ENCODE measurements at regions not wholly inside any gene's neighbourhood (a gene's known extent, or its start where the extent isn't known, plus 50 kb on each side); places are given as distances from the start of the nearest gene placed in this dataset.

DNA sequence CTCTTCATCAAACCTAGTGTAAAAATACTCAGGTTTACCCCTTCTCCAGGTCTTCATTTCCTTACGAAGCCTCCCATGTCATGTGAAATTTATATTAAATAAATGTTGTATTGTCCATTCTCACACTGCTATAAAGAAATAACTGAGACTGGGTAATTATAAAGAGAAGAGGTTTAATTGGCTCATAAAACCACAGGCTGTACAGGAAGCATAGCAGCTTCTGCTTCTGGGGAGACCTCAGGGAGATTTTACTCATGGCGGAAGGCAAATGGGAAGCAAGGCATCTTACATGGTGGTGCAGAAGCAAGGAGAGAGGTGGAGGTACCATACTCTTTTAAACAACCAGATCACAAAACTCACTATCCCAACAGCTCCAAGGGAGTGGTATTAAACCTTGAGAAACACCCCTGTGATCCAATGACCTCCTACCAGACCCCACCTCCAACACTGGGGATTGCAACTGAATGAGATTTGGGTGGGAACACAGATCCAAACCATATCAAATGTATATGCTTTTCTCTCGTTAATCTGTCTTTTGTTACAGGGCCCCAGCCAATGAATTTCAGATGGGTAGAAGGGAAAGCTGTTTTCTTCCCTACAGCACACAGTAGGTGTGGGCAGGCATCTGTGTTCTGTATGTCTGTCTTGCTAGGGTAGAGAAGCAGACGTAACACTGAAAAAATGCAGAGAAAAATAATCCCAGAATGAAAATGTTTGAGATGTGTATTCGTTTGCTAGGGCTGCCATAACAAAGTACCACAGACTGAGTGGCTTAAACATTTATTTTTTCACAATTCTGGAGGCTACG lies 88.0 kb upstream of the BTN3A2 start:
- intact Hi-C loops (cut with micrococcal nuclease): loop anchor here (10.0 kb wide), 1 partner anchor 1558 kb away; a partner anchor contains a TSS

DNA sequence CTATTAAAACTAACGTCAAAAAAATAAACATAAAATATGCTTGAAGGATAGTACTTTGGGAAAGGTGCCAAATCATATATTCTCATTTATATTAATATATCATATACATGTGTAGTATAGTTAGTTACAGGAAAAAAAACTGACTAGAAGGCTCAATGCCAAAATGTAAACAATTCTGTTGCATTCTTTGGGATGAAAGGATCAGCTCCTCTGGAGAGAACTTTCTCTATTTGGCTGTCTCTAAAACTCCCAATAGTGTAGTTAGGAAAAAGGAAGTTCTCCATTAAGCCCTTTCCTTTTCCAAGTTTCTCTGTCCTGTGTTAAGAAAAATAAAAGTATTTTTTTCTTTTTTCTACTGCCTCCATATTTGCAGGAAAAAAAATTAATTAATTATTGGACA lies 86.5 kb upstream of the BTN3A2 start:
- intact Hi-C loops (cut with micrococcal nuclease): loop anchor here (10.0 kb wide), 1 partner anchor 1556 kb away; a partner anchor contains a TSS

DNA sequence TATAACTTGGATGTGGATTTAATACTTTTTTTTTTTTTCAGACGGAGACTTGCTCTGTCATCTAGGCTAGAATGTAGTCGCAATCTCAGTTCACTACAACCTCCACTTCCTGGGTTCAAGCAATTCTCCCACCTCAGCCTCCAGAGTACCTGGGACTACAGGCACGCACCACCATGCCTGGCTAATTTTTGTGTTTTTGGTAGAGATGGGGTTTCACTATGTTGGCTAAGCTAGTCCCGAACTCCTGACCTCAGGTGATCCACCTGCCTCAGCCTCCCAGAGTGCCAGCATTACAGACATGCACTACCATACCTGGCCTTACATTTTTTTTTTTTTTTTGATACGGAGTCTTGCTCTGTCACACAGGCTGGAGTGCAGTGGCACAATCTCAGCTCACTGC lies 85.6 kb upstream of the BTN3A2 start:
- intact Hi-C loops (cut with micrococcal nuclease): loop anchor here (10.0 kb wide), 1 partner anchor 1555 kb away; a partner anchor contains a TSS

DNA sequence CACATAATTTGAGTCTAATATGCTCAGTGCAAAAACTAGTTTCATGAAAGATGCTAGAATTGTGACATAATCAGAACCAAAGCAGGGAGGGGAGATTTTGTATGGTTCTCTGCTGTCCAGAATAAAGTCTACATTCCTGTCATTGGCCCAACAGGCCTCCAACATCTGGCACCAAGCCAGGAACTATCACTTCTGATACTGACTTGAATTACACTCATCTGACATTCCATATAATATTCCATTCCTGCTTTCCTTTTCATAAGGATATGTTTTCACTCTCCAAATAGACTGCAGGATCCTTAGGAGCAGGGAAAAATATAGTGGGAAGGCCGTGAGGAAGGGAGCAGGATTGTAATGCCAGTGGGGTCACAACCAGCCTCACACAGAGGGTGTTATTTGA lies 84.6 kb upstream of the BTN3A2 start:
- intact Hi-C loops (cut with micrococcal nuclease): no loop called here

DNA sequence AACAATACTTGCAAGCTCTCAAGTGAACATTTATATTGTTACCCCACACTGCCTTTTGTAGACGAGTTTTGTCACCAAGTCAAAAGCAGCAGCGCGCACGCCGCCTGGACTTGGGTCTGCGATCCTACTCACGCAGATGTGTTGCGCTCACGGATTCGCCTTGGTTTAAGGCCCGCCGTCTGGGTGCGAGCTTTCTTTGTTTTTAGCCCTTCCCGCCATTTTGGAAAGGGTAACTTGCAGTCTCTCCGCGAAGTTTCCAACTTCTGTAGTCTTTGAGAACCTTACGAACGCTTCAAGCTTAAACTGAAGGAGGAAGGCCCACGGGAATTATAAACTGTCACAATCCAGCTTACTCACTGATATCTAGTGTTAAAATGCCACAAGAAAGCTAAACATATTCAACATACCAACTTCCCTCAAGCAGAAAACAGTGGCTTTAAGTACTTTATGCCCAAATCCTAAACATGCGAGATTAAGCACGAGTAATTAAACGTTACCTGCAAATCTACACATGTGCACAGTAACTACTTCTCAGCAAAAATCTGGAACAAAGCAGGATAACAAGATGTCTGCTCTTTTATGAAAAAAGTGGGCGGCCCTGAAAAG lies 80.4 kb upstream of the BTN3A2 start:
- intact Hi-C loops (cut with micrococcal nuclease): loop anchor here (1.0 to 2.0 kb wide), 8 partner anchors 12 to 1468 kb away; a partner anchor contains a TSS

DNA sequence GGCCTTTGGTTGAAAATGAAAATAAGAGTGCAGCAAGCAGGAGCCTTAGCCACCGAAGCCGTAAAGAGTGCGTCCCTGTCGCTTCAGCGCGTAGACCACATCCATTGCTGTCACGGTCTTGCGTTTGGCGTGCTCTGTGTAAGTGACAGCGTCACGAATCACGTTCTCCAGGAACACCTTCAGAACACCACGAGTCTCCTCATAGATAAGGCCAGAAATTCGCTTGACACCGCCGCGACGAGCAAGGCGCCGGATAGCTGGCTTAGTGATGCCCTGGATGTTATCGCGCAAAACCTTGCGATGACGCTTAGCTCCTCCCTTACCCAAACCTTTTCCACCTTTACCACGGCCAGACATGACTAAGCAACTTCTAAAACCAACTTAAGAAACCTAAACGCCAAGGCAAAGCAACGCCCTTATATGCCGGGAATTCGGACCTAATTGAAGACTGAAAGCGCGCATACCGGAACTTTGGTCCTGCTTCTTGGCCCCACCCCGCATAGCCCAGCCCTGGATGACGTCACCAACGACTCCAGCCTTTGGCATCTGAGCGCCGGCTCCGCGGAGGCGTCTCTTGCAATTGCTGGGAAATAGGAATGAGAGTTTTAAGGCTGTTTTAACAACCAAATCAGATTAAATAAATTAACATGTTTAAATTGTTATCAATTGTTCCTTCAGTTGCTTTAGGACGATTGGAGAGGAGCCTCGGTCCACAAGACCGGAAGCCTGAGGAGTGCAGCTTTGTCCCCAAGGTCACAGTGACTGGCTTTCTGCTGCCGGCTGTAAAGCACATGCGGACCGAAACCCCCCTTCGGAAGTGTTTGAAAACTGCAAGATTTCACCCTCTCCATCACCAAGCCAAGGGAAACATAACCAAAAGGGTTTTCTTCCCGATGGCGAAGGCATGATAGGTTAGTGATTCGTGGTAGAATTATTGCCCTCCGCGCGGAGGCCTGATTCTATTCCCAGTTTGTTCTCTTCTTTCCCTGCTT lies 79.6 kb upstream of the BTN3A2 start:
- intact Hi-C loops (cut with micrococcal nuclease): loop anchor here (1.0 to 2.0 kb wide), 9 partner anchors 13 to 1467 kb away; a partner anchor contains a TSS

DNA sequence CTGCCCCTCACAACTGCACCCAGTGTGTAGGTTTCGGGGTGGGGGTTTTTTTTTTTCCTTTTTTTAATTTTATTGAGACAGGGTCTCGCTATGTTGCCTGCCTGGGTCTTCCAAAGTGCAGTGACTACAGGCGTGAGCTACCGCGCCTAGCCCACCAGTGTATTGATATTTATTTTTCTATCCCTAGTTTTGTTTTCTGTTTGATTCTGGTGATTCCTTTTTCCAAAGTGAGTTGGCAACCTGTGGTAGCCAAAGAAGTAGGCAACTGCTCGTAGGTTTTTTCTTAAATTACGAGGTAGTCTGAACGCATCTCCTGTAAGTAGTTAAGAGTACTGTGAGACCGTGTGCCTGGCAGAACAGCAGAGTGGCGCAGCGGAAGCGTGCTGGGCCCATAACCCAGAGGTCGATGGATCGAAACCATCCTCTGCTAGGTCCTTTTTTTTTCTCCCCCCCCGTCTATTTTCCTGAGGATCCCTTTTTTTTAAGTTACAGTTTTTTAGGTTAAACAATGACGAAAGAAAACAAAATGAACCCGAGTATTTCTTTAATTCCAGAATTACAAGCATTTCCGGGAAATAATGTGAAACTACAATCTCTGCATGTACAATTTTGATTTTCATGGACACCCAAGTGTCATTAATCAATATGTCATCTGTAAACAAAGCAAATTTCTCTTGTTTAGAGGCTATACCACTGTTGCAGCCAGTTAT lies 78.7 kb upstream of the BTN3A2 start:
- intact Hi-C loops (cut with micrococcal nuclease): loop anchor here (1.0 kb wide), 1 partner anchor 25 kb away; no protein-coding TSS in a partner anchor

DNA sequence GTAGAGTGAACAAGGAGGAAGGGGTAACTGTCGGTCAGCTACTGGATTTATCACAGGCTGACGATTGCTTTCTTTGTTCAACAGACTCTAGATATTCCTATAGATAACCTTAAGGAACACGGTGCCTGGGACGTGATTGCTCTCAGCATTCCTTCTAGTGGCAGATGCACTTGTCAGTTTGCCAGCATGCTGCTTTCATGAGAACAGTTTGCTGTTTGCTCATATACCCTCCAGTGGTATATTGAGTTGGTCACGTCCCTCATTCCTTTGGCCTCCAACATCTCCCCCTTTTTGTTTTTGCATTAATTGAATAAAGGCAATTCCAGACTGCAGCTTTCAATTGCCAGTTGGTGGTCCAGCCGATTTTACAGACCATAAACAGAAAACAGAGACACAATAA lies 76.8 kb upstream of the BTN3A2 start:
- intact Hi-C loops (cut with micrococcal nuclease): no loop called here

DNA sequence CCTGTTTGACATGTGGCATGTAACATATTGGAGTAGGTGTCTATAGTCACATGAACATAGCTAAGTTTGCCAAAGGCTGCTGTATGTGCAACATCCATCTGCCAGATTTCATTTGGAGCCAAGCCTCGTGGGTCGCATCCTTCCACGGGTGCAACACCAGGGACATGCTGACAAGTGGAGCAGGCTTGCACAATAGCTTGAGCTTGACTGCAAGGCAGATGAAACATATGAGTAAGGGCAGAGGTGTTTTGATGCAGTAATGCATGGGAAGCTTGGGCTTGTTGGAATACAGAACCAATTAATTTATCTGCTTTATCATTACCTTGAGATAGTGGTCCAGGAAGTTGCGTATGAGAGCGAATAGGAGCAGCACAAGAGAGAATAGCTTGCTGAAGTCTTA lies 74.1 kb upstream of the BTN3A2 start:
- intact Hi-C loops (cut with micrococcal nuclease): no loop called here

DNA sequence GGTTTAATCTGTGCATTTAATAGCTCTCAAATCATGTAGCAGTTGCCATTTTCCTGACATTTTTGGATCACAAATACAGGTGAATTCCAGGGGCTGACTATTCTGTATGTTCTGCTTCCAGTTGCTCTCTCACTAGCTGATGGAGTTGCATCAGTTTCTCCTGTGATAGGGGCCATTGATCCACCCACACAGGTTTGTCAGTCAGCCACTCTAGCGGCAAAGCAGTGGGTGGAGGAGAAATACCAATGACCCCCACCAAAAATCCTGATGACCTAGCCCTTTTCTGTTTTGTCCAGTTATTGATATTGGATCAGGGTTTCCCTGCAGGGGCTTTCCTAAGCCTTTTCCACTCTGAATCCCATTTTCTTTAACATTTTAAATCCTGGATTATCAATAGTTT lies 72.3 kb upstream of the BTN3A2 start:
- intact Hi-C loops (cut with micrococcal nuclease): no loop called here

DNA sequence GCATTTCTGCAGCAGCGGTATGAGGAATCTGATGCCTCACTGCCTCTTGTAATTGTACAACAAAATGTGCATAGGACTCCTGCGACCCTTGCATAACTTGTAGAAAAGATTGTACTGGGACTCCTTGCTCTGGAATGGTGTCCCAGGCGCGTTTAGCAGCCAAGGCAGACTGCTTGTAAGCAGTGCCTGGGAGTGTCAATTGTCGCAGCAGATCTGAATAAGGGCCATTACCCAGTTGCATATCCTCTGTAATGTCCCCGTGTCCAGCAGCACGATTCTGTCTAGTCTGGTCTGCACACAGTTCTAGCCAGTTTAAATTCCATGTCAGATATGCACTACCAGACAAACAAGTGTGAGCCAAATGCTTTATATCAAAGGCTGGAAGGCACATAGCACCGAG lies 70.7 kb upstream of the BTN3A2 start:
- intact Hi-C loops (cut with micrococcal nuclease): no loop called here

DNA sequence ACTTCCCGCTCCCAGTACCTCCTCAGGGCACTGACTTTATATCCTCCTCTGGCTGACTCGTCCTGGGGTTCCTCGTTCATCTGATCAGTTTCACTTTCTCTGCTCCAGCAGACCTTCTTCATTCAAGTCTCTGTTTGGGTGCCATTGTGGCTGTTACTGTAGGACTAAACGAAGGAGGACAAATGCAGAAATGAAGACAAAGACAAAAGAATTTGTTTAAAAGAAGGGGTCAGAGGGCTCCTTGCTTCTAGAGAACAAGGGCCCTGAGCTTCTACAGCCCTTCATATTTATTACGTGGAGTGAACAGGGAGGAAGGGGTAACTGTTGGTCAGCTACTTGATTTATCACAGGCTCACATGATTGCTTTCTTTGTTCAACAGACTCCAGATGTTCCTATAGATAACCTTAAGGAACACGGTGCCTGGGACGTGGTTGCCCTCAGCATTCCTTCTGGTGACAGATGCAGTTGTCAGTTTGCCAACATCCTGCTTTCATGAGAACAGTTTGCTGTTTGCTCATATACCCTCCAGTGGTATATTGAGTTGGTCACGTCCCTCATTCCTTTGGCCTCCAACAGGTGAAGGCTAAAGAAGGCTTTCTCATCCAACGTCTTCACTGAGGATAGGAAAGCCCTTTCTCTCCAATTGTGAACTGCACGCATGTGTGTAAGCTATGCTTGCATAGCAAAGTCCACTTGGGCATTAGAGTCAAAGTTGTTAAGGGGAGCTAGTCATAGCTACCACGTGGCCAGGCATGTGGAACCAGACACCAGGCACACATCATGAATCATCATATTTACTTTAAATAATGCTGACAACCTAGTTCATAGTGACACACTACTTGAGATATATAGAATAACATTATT lies 69.1 kb upstream of the BTN3A2 start:
- intact Hi-C loops (cut with micrococcal nuclease): loop anchor here (1.0 kb wide), 1 partner anchor 12 kb away; no protein-coding TSS in a partner anchor

DNA sequence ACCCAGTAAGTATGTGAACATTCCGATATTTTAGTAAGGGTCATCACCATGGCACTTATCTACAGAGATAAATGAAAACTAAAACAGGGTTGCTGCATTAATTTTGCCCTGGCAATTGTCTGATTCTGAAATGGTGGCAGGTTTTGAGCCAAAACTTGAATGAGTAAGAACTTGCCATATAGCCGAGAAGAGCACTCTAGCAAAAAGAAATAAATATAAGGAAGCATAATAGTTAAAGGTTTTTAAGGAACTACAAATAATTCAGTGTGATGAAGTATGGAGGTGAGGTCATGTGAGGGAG lies 68.5 kb upstream of the BTN3A2 start:
- intact Hi-C loops (cut with micrococcal nuclease): no loop called here

DNA sequence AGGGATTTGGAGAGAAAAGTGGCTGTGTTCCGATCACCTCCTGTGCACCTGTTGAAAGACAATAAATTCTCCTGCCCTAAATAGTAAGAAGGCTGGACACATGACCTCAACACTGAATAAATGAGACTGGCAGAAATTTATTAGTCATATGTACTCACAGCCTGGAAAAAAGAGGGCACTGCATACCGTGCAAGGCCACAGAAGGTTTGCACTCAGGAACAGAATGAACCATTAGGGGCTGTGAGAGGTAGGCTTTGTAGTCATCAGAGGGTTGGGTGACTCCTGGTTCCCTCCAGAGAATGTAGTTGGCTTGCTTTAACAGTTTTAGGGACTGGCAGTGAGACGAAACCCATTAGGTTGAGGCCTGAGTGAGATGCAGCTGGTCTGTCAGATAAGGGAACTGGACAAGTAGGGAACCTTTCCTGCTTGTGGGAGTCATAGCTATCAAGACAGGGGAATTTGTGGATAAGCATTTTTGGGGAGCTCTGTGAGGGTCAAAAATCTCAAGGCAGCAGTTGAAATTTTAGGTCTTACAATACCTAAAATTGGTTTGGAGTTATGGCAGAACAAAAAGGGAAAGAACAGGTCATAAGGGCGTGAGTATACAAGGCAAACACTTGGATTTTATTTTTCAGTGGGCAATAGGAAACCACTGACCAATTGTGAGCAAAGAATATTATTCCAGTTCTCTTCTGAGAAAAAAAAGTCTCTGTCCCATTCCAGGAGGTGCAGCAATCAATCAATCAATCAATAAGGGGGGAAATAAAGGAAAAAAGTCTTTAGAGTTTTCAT lies 67.9 kb upstream of the BTN3A2 start:
- intact Hi-C loops (cut with micrococcal nuclease): no loop called here

DNA sequence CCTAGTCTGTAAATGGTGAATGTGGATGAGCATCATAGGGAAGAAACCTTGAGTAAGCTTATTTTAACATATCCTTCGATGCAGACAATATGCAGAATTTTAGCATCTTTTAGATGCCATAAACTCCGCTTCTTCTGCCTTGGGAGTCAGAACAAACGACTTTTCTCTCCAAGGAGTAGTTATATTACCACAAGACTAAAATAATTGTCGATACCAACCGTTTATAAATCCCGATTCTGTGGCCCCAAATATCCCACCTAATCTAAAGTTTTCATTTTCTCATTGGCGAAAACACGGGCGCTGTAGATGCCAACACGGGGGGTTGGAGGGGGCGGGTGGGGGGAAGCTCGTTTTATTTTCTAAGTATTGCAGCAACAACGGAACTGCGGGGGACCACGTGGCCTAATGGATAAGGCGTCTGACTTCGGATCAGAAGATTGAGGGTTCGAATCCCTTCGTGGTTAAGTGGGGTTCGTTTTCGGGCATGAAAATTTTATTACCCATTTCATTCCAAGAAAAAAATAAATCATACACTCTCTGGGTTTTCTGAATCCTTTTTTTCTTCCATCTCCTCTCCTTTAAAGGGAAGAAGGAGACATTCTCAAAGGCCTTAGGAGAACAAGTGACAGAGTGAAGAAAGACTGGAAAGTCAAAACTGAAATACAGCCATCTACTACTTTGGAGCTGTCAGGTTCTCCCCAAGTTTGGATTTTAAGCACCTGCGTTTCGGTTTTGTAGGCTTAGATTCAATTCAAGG lies 65.5 kb upstream of the BTN3A2 start:
- intact Hi-C loops (cut with micrococcal nuclease): no loop called here

DNA sequence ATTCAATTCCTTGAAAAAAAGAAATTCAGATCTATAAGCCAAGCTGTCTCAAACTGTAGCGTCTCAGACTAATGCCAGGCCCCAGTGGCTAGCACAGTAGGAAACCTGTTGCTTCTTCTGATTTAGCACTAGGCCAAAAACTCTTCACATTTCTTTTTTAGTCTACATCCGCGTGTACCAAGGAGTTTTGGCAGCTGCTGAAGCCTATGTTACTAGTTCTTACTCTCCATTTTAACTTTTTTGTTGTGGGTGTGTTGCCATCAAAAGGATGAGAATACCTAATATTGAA lies 65.0 kb upstream of the BTN3A2 start:
- intact Hi-C loops (cut with micrococcal nuclease): no loop called here

DNA sequence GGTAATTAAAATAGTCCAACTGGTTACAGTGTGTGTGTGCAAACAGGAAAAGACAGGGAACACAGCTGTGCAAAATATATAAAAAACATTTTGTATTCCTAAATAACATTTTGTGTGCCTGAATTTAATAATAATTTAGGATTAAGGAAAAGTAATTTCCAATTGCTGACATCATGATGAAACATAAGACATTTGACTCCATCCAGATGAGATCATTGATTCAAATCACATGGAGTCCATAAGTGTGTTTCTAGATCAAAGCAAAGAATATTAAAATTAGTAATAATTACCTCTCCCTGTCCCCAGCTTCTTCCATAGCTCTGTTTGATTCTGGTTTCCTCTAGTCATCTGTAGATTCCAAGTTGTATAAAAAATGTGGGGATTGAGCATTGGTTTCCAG lies 64.6 kb upstream of the BTN3A2 start:
- intact Hi-C loops (cut with micrococcal nuclease): no loop called here

DNA sequence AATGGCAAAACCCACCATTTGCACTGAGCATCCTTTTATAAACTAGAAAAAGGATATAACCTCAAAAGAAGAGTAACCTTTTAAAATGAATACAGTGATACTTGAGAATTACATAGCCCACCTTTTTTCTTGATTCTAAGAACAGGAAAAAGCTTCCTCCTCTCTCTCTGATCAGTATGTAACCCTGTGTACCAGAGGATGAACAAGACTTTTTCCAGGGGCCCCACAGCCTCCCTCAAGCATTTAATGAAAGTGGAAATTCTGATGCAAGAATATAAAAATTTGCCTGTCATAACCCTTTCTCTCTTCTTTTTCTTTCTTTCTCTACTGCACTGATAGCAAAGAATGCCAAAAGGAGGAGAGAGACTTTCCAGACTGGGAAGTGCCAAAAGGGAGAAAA lies 64.2 kb upstream of the BTN3A2 start:
- intact Hi-C loops (cut with micrococcal nuclease): no loop called here

DNA sequence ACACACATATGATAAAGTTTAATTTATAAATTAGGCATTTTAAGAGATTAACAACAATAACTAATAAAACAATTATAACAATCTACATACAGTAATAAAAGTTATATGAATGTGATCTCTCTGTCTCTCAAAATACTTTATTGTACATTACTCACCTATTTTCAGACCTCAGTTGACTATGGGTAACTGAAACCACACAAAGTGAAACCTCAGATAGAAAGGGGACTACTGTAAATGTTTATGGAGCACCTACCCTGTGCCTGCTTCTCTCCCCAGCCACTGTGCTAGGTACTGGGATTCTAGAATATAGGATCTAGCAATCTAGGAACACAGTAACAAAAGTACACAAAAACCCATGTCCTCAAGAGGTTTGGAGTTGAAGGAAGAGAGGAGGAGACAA lies 63.4 kb upstream of the BTN3A2 start:
- intact Hi-C loops (cut with micrococcal nuclease): no loop called here
